ENCODE measurements at regions not wholly inside any gene's neighbourhood (a gene's known extent, or its start where the extent isn't known, plus 50 kb on each side); places are given as distances from the start of the nearest gene placed in this dataset.

DNA sequence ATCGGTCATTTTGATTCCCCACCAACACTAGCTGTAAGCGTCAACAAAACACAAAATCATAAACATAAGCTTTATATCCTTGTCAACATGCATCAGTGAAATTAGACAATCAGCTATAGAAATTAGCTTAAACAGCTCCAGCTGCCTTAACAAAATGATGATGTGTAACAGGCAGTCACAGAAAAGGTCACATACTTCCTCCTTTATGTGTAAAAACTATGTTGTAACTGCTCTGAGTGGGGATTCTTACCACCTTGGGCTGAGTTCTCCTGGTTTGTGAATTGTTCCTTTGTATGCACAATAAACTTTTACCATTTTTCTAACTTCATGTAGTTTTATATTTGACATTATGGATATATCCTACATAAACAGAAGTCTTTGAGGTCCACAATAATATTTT is 73.9 kb upstream of the MAP9 start:
- CTCF ChIA-PET (ENCODE audit: unreplicated experiment): no interaction called here
- H4K20me1 ChIP-seq (ENCODE audit: insufficient read depth, low read length): no peaks in the 10 kb centered on the region
- no peaks in the 10 kb centered on the region for H3K9me3 ChIP-seq (ENCODE audit: low read length)
- H2AFZ ChIP-seq (ENCODE audit: low read length): no peak overlapping the region
- intact Hi-C loops (cut with micrococcal nuclease; ENCODE audit: unreplicated experiment): no loop called here
- H3K36me3 ChIP-seq (ENCODE audit: insufficient read depth, low read length): no peaks in the 10 kb centered on the region
- H3K9me2 ChIP-seq (ENCODE audit: insufficient read depth, low read length): no peaks in the 10 kb centered on the region
- no peaks in the 10 kb centered on the region for H3K4me1 ChIP-seq (ENCODE audit: insufficient read depth, low read length, poor library complexity, severe bottlenecking)
- H3K27ac ChIP-seq (ENCODE audit: low read depth, low read length, poor library complexity, severe bottlenecking): no peak overlapping the region
- H3K4me2 ChIP-seq (ENCODE audit: low read length): no peak overlapping the region
- no peak for DNase-seq (ENCODE audit: low spot score)
- POLR2A ChIA-PET: no interaction called here
- no peak overlapping the region for H3K4me3 ChIP-seq (ENCODE audit: low read depth, low read length, poor library complexity, severe bottlenecking)
- TF ChIP-seq, protein P1, sequence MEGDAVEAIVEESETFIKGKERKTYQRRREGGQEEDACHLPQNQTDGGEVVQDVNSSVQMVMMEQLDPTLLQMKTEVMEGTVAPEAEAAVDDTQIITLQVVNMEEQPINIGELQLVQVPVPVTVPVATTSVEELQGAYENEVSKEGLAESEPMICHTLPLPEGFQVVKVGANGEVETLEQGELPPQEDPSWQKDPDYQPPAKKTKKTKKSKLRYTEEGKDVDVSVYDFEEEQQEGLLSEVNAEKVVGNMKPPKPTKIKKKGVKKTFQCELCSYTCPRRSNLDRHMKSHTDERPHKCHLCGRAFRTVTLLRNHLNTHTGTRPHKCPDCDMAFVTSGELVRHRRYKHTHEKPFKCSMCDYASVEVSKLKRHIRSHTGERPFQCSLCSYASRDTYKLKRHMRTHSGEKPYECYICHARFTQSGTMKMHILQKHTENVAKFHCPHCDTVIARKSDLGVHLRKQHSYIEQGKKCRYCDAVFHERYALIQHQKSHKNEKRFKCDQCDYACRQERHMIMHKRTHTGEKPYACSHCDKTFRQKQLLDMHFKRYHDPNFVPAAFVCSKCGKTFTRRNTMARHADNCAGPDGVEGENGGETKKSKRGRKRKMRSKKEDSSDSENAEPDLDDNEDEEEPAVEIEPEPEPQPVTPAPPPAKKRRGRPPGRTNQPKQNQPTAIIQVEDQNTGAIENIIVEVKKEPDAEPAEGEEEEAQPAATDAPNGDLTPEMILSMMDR (conservative IDR thresholded peaks at IDR 0.05; ENCODE audit: low read length): no peak
- no peak for TF ChIP-seq EZH2phosphoT487 (IDR thresholded peaks at IDR 0.05; ENCODE audit: borderline replicate concordance, low read depth, low read length)
- BruUV-seq (replicated peaks): no TSS peak
- no peaks in the 10 kb centered on the region for H3K79me2 ChIP-seq (ENCODE audit: insufficient read depth, low read depth, low read length)

DNA sequence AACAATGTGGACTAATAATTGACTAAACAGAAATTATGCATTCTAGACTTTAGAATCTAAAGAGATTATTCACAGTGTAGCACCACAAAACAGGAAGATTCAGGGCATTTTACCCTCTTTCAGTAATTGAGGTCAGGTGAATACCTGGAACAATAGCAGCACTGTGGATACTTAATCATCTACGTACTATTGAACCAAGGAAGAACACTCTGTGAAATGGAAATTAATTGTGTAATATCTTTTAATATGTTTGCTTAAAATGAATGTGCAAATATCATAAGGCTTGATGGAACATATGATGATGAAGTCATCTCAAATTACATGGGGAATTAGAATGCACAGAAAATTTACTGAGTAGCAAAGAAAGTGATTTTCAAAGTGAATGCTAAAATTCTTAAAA is 68.5 kb upstream of the MAP9 start:
- no TSS peak for BruUV-seq (replicated peaks)
- DNase-seq (ENCODE audit: low spot score): no peak
- H3K9me3 ChIP-seq (ENCODE audit: low read length): no peaks in the 10 kb centered on the region
- TF ChIP-seq, protein P1 (conservative IDR thresholded peaks at IDR 0.05; ENCODE audit: low read length): no peak
- TF ChIP-seq EZH2phosphoT487 (IDR thresholded peaks at IDR 0.05; ENCODE audit: borderline replicate concordance, low read depth, low read length): no peak
- ChIA-PET POLR2A (no interaction called here), CTCF (ENCODE audit: unreplicated experiment) (no interaction called here)
- H3K27ac ChIP-seq (ENCODE audit: low read depth, low read length, poor library complexity, severe bottlenecking): no peak overlapping the region
- no peak overlapping the region for H3K4me3 ChIP-seq (ENCODE audit: low read depth, low read length, poor library complexity, severe bottlenecking)
- intact Hi-C loops (cut with micrococcal nuclease; ENCODE audit: unreplicated experiment): no loop called here
- no peaks in the 10 kb centered on the region for H3K9me2 ChIP-seq (ENCODE audit: insufficient read depth, low read length)
- H3K79me2 ChIP-seq (ENCODE audit: insufficient read depth, low read depth, low read length): no peaks in the 10 kb centered on the region
- no peak overlapping the region for H3K4me2 ChIP-seq (ENCODE audit: low read length)
- H3K36me3 ChIP-seq (ENCODE audit: insufficient read depth, low read length): no peaks in the 10 kb centered on the region
- no peaks in the 10 kb centered on the region for H3K4me1 ChIP-seq (ENCODE audit: insufficient read depth, low read length, poor library complexity, severe bottlenecking)
- no peaks in the 10 kb centered on the region for H4K20me1 ChIP-seq (ENCODE audit: insufficient read depth, low read length)
- H2AFZ ChIP-seq (ENCODE audit: low read length): no peak overlapping the region

GRCh38 chr4:155444721-155445120 is 68.0 kb upstream of the MAP9 start:
- no TSS peak for BruUV-seq (replicated peaks)
- intact Hi-C loops (cut with micrococcal nuclease; ENCODE audit: unreplicated experiment): no loop called here
- CTCF ChIA-PET (ENCODE audit: unreplicated experiment): no interaction called here

More at GRCh38 chr4:155444721-155445120, 68.0 kb upstream of the MAP9 start:
- H3K36me3 ChIP-seq (ENCODE audit: insufficient read depth, low read length): no peaks in the 10 kb centered on the region
- H2AFZ ChIP-seq (ENCODE audit: low read length): no peak overlapping the region
- no peak overlapping the region for H3K4me2 ChIP-seq (ENCODE audit: low read length)
- H3K9me2 ChIP-seq (ENCODE audit: insufficient read depth, low read length): no peaks in the 10 kb centered on the region
- no peaks in the 10 kb centered on the region for H3K9me3 ChIP-seq (ENCODE audit: low read length)
- no peak overlapping the region for H3K4me3 ChIP-seq (ENCODE audit: low read depth, low read length, poor library complexity, severe bottlenecking)
- TF ChIP-seq, protein P1 (conservative IDR thresholded peaks at IDR 0.05; ENCODE audit: low read length): no peak
- no peak for TF ChIP-seq EZH2phosphoT487 (IDR thresholded peaks at IDR 0.05; ENCODE audit: borderline replicate concordance, low read depth, low read length)
- H3K4me1 ChIP-seq (ENCODE audit: insufficient read depth, low read length, poor library complexity, severe bottlenecking): no peaks in the 10 kb centered on the region
- H3K27ac ChIP-seq (ENCODE audit: low read depth, low read length, poor library complexity, severe bottlenecking): no peak overlapping the region
- POLR2A ChIA-PET: no interaction called here
- no peaks in the 10 kb centered on the region for H4K20me1 ChIP-seq (ENCODE audit: insufficient read depth, low read length)
- no peak for DNase-seq (ENCODE audit: low spot score)
- H3K79me2 ChIP-seq (ENCODE audit: insufficient read depth, low read depth, low read length): no peaks in the 10 kb centered on the region

All from OCI-LY7 (cell line).